Stimulated activated CD4-positive, alpha-beta T cell treated with anti-CD3 and anti-CD28 coated beads, Interleukin-2, amount 100 ng/mL, for 24 hours (primary cell): ENCODE measurements at regions not wholly inside any gene's neighbourhood (a gene's known extent, or its start where the extent isn't known, plus 50 kb on each side); places are given as distances from the start of the nearest gene placed in this dataset.
"Not testable (repeated sequence)": the region's sequence is repeated elsewhere in the genome, so short reads cannot be mapped to it uniquely, and the experiment has no call there.

Experiments
- DNase-seq, 2 donors: peaks; one replicate each; pipeline ENCODE4 v3.0.0-alpha.2; 2020

- no peak for DNase-seq
Observed at GRCh38 chr13:83453723-83454122, 428.6 kb downstream of the SLITRK1 start.

DNA sequence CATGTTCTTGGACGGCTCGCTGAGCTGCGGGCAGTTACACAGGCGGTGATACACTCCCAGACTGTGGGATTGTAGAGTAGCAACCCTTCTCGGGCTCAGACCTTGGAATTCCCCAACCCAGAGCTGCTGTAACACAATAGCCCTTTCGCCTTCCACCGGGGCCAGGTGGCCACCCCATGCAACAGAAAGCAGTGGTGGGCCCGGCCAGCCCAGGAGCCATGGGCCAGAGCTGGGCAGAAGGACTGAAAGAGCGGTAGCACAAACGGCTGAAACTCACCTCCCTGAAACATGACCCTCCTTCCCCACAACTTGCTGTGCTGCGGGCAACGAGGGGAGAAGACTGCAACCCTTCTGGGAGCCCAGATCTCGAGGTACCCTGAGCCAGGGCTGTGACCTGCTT lies 429.0 kb downstream of the SLITRK1 start:
- DNase-seq = no peak

DNA sequence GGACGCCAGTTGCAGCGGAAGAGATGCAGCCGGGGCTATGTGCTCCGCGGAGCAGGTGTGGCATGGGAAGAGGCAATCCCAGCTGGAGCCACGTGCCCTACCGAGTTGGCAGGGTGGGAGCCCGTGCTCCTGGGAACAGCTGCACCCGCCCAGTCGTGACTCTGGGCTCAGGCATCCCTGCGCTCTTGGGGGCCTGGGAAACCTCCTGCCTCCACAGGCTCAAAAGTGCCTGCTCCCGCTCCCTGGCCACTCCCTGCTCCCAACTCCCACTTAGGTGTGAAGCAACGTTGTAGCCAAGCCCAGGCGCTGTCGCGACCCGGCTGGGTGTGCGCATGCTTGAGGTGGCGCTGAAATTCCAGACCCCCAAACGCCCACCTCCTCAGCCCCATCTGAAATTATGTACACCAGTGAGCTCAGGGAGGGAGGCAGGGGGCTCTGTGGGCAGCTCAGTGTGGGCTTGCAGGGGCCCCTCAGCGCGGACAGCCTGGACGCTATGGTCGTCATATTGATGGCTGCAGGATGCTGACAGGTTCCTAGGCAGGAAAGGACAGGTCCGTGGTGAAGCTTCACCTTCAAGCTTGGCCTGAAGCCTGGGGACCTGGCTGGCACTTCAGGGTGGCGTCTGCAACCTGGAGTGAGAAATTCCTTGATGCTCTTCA lies 429.9 kb downstream of the SLITRK1 start:
- DNase-seq = no peak

- no peak for DNase-seq
Observed at GRCh38 chr13:83450591-83450990, 431.7 kb downstream of the SLITRK1 start.

GRCh38 chr13:83449668-83450395 lies 432.4 kb downstream of the SLITRK1 start:
- DNase-seq = no peak

GRCh38 chr13:83440465-83440864 lies 441.8 kb downstream of the SLITRK1 start:
- no peak for DNase-seq

GRCh38 chr13:83439464-83439863 lies 442.8 kb downstream of the SLITRK1 start:
- not testable (repeated sequence) for DNase-seq

DNA sequence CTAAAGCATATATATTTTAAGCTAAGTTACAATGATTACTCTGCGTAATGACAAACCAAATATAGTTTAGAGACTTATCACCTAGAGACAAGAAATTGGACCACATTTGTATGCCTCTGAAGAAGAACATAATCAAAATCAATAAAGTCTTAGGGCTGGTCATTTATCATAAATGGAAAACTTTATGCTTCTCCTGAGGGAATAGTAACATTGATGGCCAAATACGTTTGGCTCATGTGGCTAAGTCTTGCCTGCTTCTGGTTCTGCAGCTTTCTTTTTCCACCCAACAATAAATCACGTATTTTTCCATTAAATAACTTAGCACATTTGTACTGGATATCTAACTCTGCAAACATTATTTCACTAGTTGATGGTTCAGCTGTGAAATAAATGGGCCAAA lies 458.4 kb downstream of the SLITRK1 start:
- DNase-seq = no peak

GRCh38 chr13:83423381-83423780 lies 458.9 kb downstream of the SLITRK1 start:
- no peak for DNase-seq

- DNase-seq = no peak
Observed at GRCh38 chr13:83414393-83414792, 467.9 kb downstream of the SLITRK1 start.

GRCh38 chr13:83386609-83387008 lies 495.7 kb downstream of the SLITRK1 start:
- no peak for DNase-seq

DNA sequence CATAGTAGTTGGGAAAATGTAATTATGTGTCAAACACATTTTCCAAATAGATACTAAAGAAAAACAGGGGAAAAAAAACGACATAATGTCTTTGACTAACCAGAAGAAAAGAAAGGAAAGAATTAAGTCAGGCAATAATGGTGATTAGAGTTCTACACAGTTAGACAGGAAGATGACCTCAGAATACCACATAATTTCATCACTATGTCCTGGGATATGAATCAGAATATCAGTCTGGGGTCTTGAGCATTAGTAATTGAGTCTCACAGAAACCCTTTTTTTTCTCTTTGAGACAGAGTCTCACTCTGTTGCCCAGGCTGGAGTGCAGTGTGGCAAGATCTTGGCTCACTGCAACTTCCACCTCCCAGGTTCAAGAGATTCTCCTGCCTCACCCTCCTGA lies 503.4 kb downstream of the SLITRK1 start:
- DNase-seq = no peak

GRCh38 chr13:83377491-83377890 lies 504.8 kb downstream of the SLITRK1 start:
- no peak for DNase-seq

DNA sequence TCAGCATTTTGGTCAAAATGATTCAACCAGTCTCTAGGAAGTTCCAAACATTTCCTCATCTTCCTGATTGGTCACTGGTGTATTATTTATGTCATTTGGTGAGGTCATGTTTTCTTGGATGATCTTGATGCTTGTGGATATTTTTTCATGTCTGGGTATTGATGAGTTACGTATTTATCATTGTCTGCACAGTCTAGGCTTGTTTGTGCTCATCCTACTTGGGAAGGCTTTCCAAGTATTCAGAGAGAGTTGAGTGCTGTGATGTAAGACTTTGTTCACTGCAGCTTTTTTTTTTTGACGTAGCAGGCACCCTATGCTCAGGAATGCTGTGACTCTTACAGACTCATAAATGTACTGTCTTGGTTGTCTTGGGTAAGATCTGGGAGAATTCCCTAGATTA lies 509.5 kb downstream of the SLITRK1 start:
- no peak for DNase-seq

DNA sequence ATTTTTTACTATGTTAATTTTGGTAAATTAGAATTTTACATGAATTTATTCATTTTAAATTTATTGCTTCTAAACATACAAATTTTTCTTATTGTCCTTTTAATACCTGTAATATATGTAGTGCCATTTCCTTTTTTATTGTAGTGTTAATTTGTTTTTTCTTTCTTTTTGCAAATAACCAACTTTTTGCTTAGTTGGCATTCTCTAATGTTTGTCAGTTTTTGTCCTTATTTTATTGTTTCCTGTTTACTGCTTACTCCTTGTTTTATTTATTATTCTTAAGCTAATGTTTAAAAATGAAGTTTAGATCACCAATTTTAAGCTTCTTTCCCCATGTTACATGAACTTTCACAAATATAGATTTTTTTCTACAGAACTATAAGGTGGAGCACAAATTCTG lies 516.6 kb downstream of the SLITRK1 start:
- no peak for DNase-seq

DNA sequence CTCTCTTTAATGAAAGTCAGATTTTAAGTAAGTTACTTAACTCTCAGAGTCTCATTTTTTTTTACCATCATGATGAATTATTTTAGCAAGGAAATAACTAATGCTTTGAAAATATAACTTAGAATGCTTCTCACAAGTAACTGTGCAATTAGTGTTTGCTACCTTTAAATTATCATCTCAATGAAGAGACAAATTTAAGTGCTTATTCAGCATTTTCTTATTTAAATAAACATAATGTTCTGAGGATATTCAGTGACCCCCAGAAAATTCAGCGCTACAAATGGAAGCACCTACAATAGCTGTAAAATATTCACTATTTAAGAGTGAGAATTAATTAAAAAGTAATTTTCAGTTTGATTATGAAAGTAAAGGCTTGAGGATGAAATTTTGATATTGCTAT lies 527.2 kb downstream of the SLITRK1 start:
- DNase-seq = no peak

- no peak for DNase-seq
Observed at GRCh38 chr13:83352391-83352790, 529.9 kb downstream of the SLITRK1 start.

- DNase-seq = no peak
Observed at GRCh38 chr13:83350569-83350968, 531.7 kb downstream of the SLITRK1 start.

DNA sequence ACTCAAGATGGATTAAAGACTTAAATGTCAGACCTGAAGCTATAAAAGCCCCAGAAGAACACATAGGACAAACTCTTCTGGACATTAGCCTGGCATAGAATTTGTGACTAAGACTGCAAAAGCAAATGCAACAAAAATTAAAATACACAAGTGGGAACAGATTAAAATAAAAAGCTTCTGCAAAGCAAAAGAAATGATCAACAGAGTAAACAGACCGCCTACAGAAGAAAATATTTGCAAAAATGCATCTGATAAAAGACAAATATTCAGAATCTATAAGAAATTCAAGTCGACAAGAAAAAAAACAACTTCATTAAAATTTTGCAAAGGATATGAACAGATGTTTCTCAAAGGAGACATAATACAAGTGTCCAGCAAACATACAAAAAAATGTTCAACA lies 537.8 kb downstream of the SLITRK1 start:
- no peak for DNase-seq

- DNase-seq = no peak
Observed at GRCh38 chr13:83340170-83340569, 542.1 kb downstream of the SLITRK1 start.

DNA sequence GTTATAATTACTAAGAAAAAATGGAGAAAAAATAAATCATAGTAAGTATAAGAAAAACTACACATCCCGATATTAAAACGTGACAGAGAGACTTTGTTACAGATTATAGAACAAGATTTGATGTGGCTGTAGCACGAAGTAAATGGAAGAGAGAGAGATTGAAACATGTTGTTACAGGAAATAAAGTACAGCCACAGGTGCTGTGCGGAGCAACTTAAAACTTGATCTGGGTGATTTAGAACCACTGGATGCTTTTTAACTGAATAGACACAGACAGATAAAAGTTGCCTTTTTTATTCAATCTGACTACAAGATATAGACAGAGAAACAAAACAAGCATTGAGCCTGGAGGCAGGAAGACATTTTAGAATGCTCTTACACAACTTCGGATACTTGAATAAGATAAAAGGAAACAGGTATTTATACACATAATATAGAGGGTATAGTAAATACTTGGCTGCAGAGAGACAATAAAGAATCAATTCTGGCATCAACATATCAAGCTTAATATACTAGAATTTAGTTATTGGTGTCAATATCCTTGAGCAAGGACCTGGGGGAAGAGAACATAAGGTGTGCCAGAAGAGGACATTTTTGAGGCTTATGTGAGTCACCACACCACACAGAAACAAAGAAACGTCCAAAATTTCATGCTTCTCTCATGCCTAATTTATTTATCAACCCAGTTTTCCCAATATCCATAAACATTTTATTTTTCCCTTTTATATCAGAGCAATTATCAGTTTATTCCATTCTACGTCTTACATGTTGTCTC lies 548.5 kb downstream of the SLITRK1 start:
- no peak for DNase-seq

DNA sequence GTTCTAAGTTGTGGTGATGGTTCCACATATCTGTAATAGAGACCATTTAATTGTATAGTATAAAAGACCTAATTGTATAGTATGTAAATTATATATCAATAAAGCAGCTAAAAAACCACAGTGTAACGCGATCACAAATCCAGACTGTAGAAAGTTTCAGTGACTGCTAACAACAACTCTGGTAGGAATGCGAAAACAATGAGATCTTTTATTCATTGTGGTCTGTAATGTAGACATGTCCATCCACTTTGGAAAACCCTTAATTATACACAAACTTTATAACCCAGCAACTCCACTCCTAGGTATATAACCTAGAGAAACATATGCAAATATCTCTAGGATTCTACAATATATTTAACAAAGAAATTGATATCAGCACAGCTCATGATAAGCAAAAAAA lies 549.5 kb downstream of the SLITRK1 start:
- DNase-seq = no peak

DNA sequence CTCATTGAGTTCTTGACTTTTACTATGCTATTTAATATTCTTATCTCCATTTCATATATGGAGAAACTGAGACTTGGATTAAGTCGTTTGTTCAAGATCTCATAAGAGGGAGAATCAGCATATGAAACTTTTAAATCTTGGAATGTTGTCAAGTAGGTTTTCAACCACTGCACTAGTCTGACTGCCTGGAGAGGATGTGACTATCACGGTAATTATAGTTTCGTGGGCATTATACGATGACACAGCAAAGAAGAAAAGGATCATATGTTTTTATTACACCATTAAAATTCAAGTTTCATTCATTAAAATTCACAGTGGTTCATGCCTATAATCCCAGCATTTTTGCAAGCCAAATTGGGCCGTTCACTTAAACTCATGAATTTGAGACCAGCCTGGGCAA lies 555.2 kb downstream of the SLITRK1 start:
- no peak for DNase-seq
